ENCODE measurements at regions not wholly inside any gene's neighbourhood (a gene's known extent, or its start where the extent isn't known, plus 50 kb on each side); places are given as distances from the start of the nearest gene placed in this dataset.

- no peak for TF ChIP-seq ARID4B (CRISPR knock-in tag; IDR thresholded peaks at IDR 0.05; ENCODE audit: borderline replicate concordance)
These were observed 112.8 kb upstream of the PRKCQ start (continued) for GRCh38 chr10:6692856-6693255.

- TF ChIP-seq E2F5 (CRISPR knock-in tag; IDR thresholded peaks at IDR 0.05) (no peak), ETV6 (CRISPR knock-in tag; IDR thresholded peaks at IDR 0.05) (no peak), FOXP4 (CRISPR knock-in tag; IDR thresholded peaks at IDR 0.05) (no peak), ZNF219 (CRISPR knock-in tag; IDR thresholded peaks at IDR 0.05; ENCODE audit: borderline replicate concordance) (no peak), ZNF423 (CRISPR knock-in tag; IDR thresholded peaks at IDR 0.05) (no peak), HMGXB4 (CRISPR knock-in tag; IDR thresholded peaks at IDR 0.05) (no peak), JAZF1 (CRISPR knock-in tag; IDR thresholded peaks at IDR 0.05) (no peak), IRF2 (CRISPR knock-in tag; IDR thresholded peaks at IDR 0.05; ENCODE audit: borderline replicate concordance, low read depth) (no peak)
- TF ChIP-seq, protein P1, sequence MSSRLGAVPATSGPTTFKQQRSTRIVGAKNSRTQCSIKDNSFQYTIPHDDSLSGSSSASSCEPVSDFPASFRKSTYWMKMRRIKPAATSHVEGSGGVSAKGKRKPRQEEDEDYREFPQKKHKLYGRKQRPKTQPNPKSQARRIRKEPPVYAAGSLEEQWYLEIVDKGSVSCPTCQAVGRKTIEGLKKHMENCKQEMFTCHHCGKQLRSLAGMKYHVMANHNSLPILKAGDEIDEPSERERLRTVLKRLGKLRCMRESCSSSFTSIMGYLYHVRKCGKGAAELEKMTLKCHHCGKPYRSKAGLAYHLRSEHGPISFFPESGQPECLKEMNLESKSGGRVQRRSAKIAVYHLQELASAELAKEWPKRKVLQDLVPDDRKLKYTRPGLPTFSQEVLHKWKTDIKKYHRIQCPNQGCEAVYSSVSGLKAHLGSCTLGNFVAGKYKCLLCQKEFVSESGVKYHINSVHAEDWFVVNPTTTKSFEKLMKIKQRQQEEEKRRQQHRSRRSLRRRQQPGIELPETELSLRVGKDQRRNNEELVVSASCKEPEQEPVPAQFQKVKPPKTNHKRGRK (CRISPR knock-in tag; IDR thresholded peaks at IDR 0.05; ENCODE audit: borderline replicate concordance), result no peak
- H3K9me3 Mint-ChIP-seq, result no peaks in the 10 kb centered on the region
- no peaks in the 10 kb centered on the region for H3K36me3 Mint-ChIP-seq
- no peaks in the 10 kb centered on the region; the same call in 1 of the 2 replicates for H3K27me3 Mint-ChIP-seq (ENCODE audit: low read depth)
- ChIA-PET POLR2A (no interaction called here), CTCF (no interaction called here)
- ATAC-seq (no peak), DNase-seq (ENCODE audit: low spot score) (no peak)
- H3K4me3 Mint-ChIP-seq, result no peak overlapping the region
- H3K27ac Mint-ChIP-seq, result no peak overlapping the region
- H3K4me1 Mint-ChIP-seq, result no peaks in the 10 kb centered on the region
These were observed 112.0 kb upstream of the PRKCQ start for GRCh38 chr10:6692103-6692502.

- Mint-ChIP-seq H3K4me1 (no peaks in the 10 kb centered on the region), H3K27ac (no peak overlapping the region), H3K36me3 (no peaks in the 10 kb centered on the region), H3K27me3 (ENCODE audit: low read depth) (no peaks in the 10 kb centered on the region; the same call in 1 of the 2 replicates), H3K4me3 (no peak overlapping the region), H3K9me3 (peaks cover under 1% of the 10 kb centered on the region)
- ATAC-seq (no peak), DNase-seq (ENCODE audit: low spot score) (no peak)
- CTCF ChIA-PET, result interaction anchor here (1.0 to 1.4 kb wide), 2 partner anchors 9 to 12 kb away, joined by 3 to 5 read pairs; no protein-coding TSS in a partner anchor
- POLR2A ChIA-PET, result interaction anchor here (0.6 kb wide), 1 partner anchor 269 kb away, joined by 3 read pairs; no protein-coding TSS in a partner anchor
- TF ChIP-seq, protein P2, sequence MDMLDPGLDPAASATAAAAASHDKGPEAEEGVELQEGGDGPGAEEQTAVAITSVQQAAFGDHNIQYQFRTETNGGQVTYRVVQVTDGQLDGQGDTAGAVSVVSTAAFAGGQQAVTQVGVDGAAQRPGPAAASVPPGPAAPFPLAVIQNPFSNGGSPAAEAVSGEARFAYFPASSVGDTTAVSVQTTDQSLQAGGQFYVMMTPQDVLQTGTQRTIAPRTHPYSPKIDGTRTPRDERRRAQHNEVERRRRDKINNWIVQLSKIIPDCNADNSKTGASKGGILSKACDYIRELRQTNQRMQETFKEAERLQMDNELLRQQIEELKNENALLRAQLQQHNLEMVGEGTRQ (CRISPR knock-in tag; IDR thresholded peaks at IDR 0.05), result no peak
- TF ChIP-seq, protein P3, sequence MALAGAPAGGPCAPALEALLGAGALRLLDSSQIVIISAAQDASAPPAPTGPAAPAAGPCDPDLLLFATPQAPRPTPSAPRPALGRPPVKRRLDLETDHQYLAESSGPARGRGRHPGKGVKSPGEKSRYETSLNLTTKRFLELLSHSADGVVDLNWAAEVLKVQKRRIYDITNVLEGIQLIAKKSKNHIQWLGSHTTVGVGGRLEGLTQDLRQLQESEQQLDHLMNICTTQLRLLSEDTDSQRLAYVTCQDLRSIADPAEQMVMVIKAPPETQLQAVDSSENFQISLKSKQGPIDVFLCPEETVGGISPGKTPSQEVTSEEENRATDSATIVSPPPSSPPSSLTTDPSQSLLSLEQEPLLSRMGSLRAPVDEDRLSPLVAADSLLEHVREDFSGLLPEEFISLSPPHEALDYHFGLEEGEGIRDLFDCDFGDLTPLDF (CRISPR knock-in tag; IDR thresholded peaks at IDR 0.05), result no peak
- no peak for TF ChIP-seq HMGXB4 (CRISPR knock-in tag; IDR thresholded peaks at IDR 0.05)
- no peak for TF ChIP-seq ZNF121 (CRISPR knock-in tag; IDR thresholded peaks at IDR 0.05)
These were observed 109.0 kb upstream of the PRKCQ start for GRCh38 chr10:6689036-6689435.
